Ishikawa (cell line): ENCODE measurements at regions not wholly inside any gene's neighbourhood (a gene's known extent, or its start where the extent isn't known, plus 50 kb on each side); places are given as distances from the start of the nearest gene placed in this dataset.

Experiments used
- CEBPB ChIP-seq: IDR thresholded peaks from 2 replicates; pipeline ENCODE4 v1.6.1; 2012
- CREB1 ChIP-seq: IDR thresholded peaks from 2 replicates; pipeline ENCODE4 v1.6.1; 2012; ENCODE audit warnings: low read depth
- EGR1 ChIP-seq: IDR thresholded peaks from 2 replicates; pipeline ENCODE4 v1.6.1; 2012
- EP300 ChIP-seq: IDR thresholded peaks from 2 replicates; pipeline ENCODE4 v1.6.1; 2012; ENCODE audit warnings: borderline replicate concordance
- FOXM1 ChIP-seq: IDR thresholded peaks from 2 replicates; pipeline ENCODE4 v1.6.1; 2012; ENCODE audit warnings: low read depth, borderline replicate concordance
- NFIC ChIP-seq: IDR thresholded peaks from 2 replicates; pipeline ENCODE4 v1.6.1; 2012
- RAD21 ChIP-seq: IDR thresholded peaks from 2 replicates; pipeline ENCODE4 v1.6.1; 2012; ENCODE audit warnings: low read depth
- REST ChIP-seq: IDR thresholded peaks from 2 replicates; pipeline ENCODE4 v1.6.1; 2012; ENCODE audit warnings: low read depth, mild to moderate bottlenecking
- TAF1 ChIP-seq: IDR thresholded peaks from 2 replicates; pipeline ENCODE4 v1.6.1; 2012; ENCODE audit warnings: low read depth, mild to moderate bottlenecking
- TCF12 ChIP-seq: IDR thresholded peaks from 2 replicates; pipeline ENCODE4 v1.6.1; 2012; ENCODE audit warnings: low read depth
- TEAD4 ChIP-seq: IDR thresholded peaks from 2 replicates; pipeline ENCODE4 v1.6.1; 2012
- YY1 ChIP-seq: IDR thresholded peaks from 2 replicates; pipeline ENCODE4 v1.6.1; 2012; ENCODE audit warnings: low read depth
- ZBTB7A ChIP-seq: IDR thresholded peaks from 2 replicates; pipeline ENCODE4 v1.6.1; 2012; ENCODE audit warnings: low read depth
- TF ChIP-seq, protein P1 (sequence below): IDR thresholded peaks from 2 replicates; pipeline ENCODE4 v1.6.1; 2012
- TF ChIP-seq, protein P2 (sequence below): IDR thresholded peaks from 2 replicates; pipeline ENCODE4 v1.6.1; 2012

- TF ChIP-seq TAF1 (no peak), YY1 (no peak), ZBTB7A (no peak), CEBPB (no peak), REST (no peak), TEAD4 (no peak), CREB1 (no peak), RAD21 (no peak), NFIC (no peak), FOXM1 (no peak), TCF12 (no peak), EP300 (no peak), EGR1 (no peak)
- TF ChIP-seq, protein P1, sequence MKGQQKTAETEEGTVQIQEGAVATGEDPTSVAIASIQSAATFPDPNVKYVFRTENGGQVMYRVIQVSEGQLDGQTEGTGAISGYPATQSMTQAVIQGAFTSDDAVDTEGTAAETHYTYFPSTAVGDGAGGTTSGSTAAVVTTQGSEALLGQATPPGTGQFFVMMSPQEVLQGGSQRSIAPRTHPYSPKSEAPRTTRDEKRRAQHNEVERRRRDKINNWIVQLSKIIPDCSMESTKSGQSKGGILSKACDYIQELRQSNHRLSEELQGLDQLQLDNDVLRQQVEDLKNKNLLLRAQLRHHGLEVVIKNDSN, result no peak
- TF ChIP-seq, protein P2, sequence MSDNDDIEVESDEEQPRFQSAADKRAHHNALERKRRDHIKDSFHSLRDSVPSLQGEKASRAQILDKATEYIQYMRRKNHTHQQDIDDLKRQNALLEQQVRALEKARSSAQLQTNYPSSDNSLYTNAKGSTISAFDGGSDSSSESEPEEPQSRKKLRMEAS, result no peak
These were observed 101.9 kb downstream of the PDCL3 start for GRCh38 chr2:100664756-100665101.

GRCh38 chr2:100666996-100667395 is 104.2 kb downstream of the PDCL3 start:
- TF ChIP-seq EP300 (no peak), YY1 (no peak), FOXM1 (no peak), NFIC (no peak), TCF12 (no peak), EGR1 (no peak), CREB1 (no peak)

GRCh38 chr2:100667801-100668200 is 105.0 kb downstream of the PDCL3 start:
- TF ChIP-seq TCF12 (no peak), RAD21 (no peak), YY1 (no peak), ZBTB7A (no peak), TEAD4 (no peak), TAF1 (no peak), EGR1 (no peak), EP300 (no peak), NFIC (no peak), CREB1 (no peak), FOXM1 (no peak), CEBPB (no peak)
- TF ChIP-seq, protein P1, result no peak
- TF ChIP-seq, protein P2, result no peak

- no peak for TF ChIP-seq EGR1
These were observed 107.4 kb downstream of the PDCL3 start for GRCh38 chr2:100670232-100670631.

- TF ChIP-seq CEBPB (no peak), EGR1 (no peak), REST (no peak), YY1 (no peak), TAF1 (no peak), TCF12 (no peak), FOXM1 (no peak)
- TF ChIP-seq, protein P1, result no peak
These were observed 110.3 kb downstream of the PDCL3 start for GRCh38 chr2:100673115-100673514.
